GM12878 (cell line): ENCODE measurements at regions not wholly inside any gene's neighbourhood (a gene's known extent, or its start where the extent isn't known, plus 50 kb on each side); places are given as distances from the start of the nearest gene placed in this dataset.

Source experiments
- CHD4 ChIP-seq: fragments of 200-600 bp; sonication (generic); IDR thresholded peaks from 2 replicates; pipeline ENCODE4 v1.6.1; 2016; ENCODE audit warnings: mild to moderate bottlenecking
- ETV6 ChIP-seq, 2 experiments: fragments of 450-650 bp in 1 of 2; IDR thresholded peaks in 1 of 2; conservative IDR thresholded peaks in 1 of 2; 2 replicates each; pipeline ENCODE4 v1.6.1; 2014; ENCODE audit warnings: antibody characterized with exemption in 1 of 2, borderline replicate concordance in 1 of 2, low read depth in 1 of 2, mild to moderate bottlenecking in 1 of 2, moderate library complexity in 1 of 2
- MTA3 ChIP-seq: IDR thresholded peaks from 2 replicates; pipeline ENCODE4 v1.6.1; 2012; ENCODE audit warnings: low read length, inconsistent platforms, borderline replicate concordance
- NR2C1 ChIP-seq: fragments of 450-650 bp; IDR thresholded peaks from 2 replicates; pipeline ENCODE4 v1.6.1; 2017; ENCODE audit warnings: antibody characterized with exemption, mild to moderate bottlenecking, moderate library complexity
- NR2C2 ChIP-seq: IDR thresholded peaks from 2 replicates; pipeline ENCODE4 v1.6.1; 2011; ENCODE audit warnings: borderline replicate concordance, low read depth; ENCODE audit not compliant: control insufficient read depth, insufficient read length
- PML ChIP-seq: IDR thresholded peaks from 2 replicates; pipeline ENCODE4 v1.6.1; 2012; ENCODE audit warnings: low read length, inconsistent platforms
- POLR2A ChIP-seq: IDR thresholded peaks from 2 replicates; pipeline ENCODE4 v1.6.1; 2011; ENCODE audit warnings: low read depth, mild to moderate bottlenecking, low read length
- RUNX3 ChIP-seq: IDR thresholded peaks from 2 replicates; pipeline ENCODE4 v1.6.1; 2012; ENCODE audit warnings: low read length, inconsistent platforms
- SIX5 ChIP-seq: IDR thresholded peaks from 2 replicates; pipeline ENCODE4 v1.6.1; 2011; ENCODE audit warnings: mild to moderate bottlenecking, low read depth, low read length, moderate library complexity; ENCODE audit not compliant: severe bottlenecking
- SMAD5 ChIP-seq: IDR thresholded peaks from 2 replicates; pipeline ENCODE4 v1.6.1; 2016; ENCODE audit warnings: antibody characterized with exemption, low read depth
- SMARCA5 ChIP-seq: fragments of 450-650 bp; IDR thresholded peaks from 2 replicates; pipeline ENCODE4 v1.6.1; 2017; ENCODE audit warnings: mild to moderate bottlenecking
- SMC3 ChIP-seq: IDR thresholded peaks from 2 replicates; pipeline ENCODE4 v1.6.1; 2011; ENCODE audit warnings: low read length, improper control_type of control experiment, borderline replicate concordance
- SP1 ChIP-seq: IDR thresholded peaks from one replicate; pipeline ENCODE4 v1.6.1; 2011; ENCODE audit warnings: low read depth, low read length
- SREBF2 ChIP-seq: IDR thresholded peaks from 2 replicates; pipeline ENCODE4 v1.6.1; 2012; ENCODE audit warnings: mild to moderate bottlenecking, low read length
- SRF ChIP-seq, 2 experiments: IDR thresholded peaks; 2 replicates each; pipeline ENCODE4 v1.6.1; 2011; ENCODE audit warnings: low read depth in 2 of 2, low read length in 2 of 2, mild to moderate bottlenecking in 1 of 2, moderate library complexity in 1 of 2
- TAF1 ChIP-seq: IDR thresholded peaks from 2 replicates; pipeline ENCODE4 v1.6.1; 2011; ENCODE audit warnings: mild to moderate bottlenecking, low read depth, low read length, borderline replicate concordance
- TCF7 ChIP-seq: IDR thresholded peaks from 2 replicates; pipeline ENCODE4 v1.6.1; 2014; ENCODE audit warnings: antibody characterized with exemption, borderline replicate concordance
- WRNIP1 ChIP-seq: IDR thresholded peaks from 2 replicates; pipeline ENCODE4 v1.6.1; 2011; ENCODE audit warnings: low read depth, low read length, improper control_type of control experiment, borderline replicate concordance
- ZBED1 ChIP-seq: IDR thresholded peaks from 2 replicates; pipeline ENCODE4 v1.6.1; 2016; ENCODE audit warnings: borderline replicate concordance
- ZNF24 ChIP-seq: fragments of 450-650 bp; IDR thresholded peaks from 2 replicates; pipeline ENCODE4 v1.6.1; 2017; ENCODE audit warnings: antibody characterized with exemption, mild to moderate bottlenecking
- ZNF384 ChIP-seq: IDR thresholded peaks from 2 replicates; pipeline ENCODE4 v1.6.1; 2012; ENCODE audit warnings: low read depth, mild to moderate bottlenecking, low read length, improper control_type of control experiment, borderline replicate concordance
- ZSCAN29 ChIP-seq: fragments of 450-650 bp; IDR thresholded peaks from 2 replicates; pipeline ENCODE4 v1.6.1; 2017; ENCODE audit warnings: mild to moderate bottlenecking, moderate library complexity
- TF ChIP-seq, protein P1 (sequence below), 3 experiments: IDR thresholded peaks in 2 of 3; conservative IDR thresholded peaks in 1 of 3; 2 replicates each; pipeline ENCODE4 v1.5.1; 2011; ENCODE audit warnings: low read depth in 3 of 3, low read length in 3 of 3, mild to moderate bottlenecking in 3 of 3, control low read depth in 2 of 3, moderate library complexity in 2 of 3, inconsistent platforms in 1 of 3, mixed read lengths in 1 of 3; ENCODE audit not compliant: control insufficient read depth in 2 of 3, insufficient read depth in 1 of 3; ENCODE audit errors: extremely low read depth in 1 of 3
- TF ChIP-seq, protein P2 (sequence below): fragments of 450-650 bp; IDR thresholded peaks from 2 replicates; pipeline ENCODE4 v1.6.1; 2016; ENCODE audit warnings: mild to moderate bottlenecking
- TF ChIP-seq, protein P3 (sequence below): fragments of 450-650 bp; IDR thresholded peaks from 2 replicates; pipeline ENCODE4 v1.6.1; 2017; ENCODE audit warnings: low read depth, mild to moderate bottlenecking, moderate library complexity
- TF ChIP-seq, protein P4 (sequence below): fragments of 450-650 bp; IDR thresholded peaks from 2 replicates; pipeline ENCODE4 v1.6.1; 2016; ENCODE audit warnings: mild to moderate bottlenecking

DNA sequence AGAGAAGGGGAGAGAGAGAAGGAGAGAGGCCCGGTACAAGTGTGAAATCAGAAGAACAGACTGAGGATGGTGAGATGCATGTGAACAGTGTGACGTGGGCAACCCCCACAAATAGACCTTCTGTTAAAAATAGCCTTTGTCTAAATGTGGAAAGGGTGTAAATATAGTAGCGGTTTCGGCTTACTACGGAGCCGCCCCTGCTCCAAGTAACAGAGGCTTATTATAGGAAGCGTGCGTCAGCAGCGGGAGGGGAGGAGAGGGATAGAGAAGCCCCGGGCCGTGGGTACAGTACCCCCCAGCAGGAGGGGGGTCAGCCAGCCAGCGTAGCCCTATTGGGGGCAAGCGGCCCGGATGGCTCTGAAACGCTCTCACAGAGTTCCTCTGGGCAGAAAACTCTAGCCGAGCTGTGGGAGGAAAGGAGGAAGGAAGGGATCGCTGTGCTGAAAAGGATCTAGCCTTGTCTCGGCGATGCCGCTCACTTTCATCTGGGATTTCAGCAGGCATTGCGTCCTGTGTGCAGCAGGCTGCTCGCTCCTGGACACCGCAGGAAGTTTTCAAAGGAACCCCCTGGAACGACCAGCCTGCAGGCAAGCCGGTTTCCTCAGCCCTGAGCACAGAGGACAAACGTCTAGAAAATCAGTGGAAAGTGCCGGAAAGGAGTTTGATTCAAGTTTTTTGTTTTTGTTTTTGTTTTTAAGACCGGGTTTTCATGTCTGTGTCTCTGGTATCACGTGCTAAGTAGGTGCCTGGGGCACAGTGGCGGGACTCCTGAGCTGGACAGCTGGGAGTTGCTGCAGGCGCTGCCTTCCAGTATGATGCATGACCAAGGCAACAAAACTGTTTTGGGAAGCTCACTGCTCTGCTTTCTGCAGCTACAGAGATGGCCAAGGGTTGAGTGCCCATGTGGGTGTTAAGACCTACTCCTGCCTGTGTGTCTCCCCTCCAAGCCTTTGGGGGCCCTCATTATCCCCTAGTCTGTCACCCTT lies 146.6 kb downstream of the SEC61B start (continued):
- TF ChIP-seq, protein P1, sequence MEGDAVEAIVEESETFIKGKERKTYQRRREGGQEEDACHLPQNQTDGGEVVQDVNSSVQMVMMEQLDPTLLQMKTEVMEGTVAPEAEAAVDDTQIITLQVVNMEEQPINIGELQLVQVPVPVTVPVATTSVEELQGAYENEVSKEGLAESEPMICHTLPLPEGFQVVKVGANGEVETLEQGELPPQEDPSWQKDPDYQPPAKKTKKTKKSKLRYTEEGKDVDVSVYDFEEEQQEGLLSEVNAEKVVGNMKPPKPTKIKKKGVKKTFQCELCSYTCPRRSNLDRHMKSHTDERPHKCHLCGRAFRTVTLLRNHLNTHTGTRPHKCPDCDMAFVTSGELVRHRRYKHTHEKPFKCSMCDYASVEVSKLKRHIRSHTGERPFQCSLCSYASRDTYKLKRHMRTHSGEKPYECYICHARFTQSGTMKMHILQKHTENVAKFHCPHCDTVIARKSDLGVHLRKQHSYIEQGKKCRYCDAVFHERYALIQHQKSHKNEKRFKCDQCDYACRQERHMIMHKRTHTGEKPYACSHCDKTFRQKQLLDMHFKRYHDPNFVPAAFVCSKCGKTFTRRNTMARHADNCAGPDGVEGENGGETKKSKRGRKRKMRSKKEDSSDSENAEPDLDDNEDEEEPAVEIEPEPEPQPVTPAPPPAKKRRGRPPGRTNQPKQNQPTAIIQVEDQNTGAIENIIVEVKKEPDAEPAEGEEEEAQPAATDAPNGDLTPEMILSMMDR (IDR thresholded peaks at IDR 0.05 in 2 of 3, conservative IDR thresholded peaks at IDR 0.05 in 1 of 3; ENCODE audit: control insufficient read depth in 2 of 3, extremely low read depth in 1 of 3, insufficient read depth in 1 of 3, low read depth in 3 of 3, low read length in 3 of 3): no peak
- TF ChIP-seq PML (no peak), SIX5 (no peak), TAF1 (no peak), WRNIP1 (no peak), NR2C2 (no peak), ZNF24 (no peak), ZNF384 (no peak), ZSCAN29 (no peak), ZBED1 (no peak; the same call in 1 of the 2 replicates), ETV6 (conservative IDR thresholded peaks at IDR 0.05 in 1 of 2, IDR thresholded peaks at IDR 0.05 in 1 of 2; ENCODE audit: borderline replicate concordance in 1 of 2, low read depth in 1 of 2) (0 out of 4 replicates have a peak, but pooled peaks of 1 of the 2 experiments have one; percentile 28), SREBF2 (no peak), TCF7 (no peak), SMAD5 (no peak), CHD4 (no peak), SRF (IDR thresholded peaks at IDR 0.05; ENCODE audit: low read depth in 2 of 2, low read length in 2 of 2) (no peak), SMARCA5 (no peak), NR2C1 (no peak), SP1 (peak; percentile 38), RUNX3 (peak; percentile 82), MTA3 (no peak), POLR2A (no peak), SMC3 (no peak)
- TF ChIP-seq, protein P2, sequence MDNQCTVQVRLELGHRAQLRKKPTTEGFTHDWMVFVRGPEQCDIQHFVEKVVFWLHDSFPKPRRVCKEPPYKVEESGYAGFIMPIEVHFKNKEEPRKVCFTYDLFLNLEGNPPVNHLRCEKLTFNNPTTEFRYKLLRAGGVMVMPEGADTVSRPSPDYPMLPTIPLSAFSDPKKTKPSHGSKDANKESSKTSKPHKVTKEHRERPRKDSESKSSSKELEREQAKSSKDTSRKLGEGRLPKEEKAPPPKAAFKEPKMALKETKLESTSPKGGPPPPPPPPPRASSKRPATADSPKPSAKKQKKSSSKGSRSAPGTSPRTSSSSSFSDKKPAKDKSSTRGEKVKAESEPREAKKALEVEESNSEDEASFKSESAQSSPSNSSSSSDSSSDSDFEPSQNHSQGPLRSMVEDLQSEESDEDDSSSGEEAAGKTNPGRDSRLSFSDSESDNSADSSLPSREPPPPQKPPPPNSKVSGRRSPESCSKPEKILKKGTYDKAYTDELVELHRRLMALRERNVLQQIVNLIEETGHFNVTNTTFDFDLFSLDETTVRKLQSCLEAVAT: 0 out of 2 replicates have a peak, but pooled peaks have one; percentile 28
- TF ChIP-seq, protein P3, sequence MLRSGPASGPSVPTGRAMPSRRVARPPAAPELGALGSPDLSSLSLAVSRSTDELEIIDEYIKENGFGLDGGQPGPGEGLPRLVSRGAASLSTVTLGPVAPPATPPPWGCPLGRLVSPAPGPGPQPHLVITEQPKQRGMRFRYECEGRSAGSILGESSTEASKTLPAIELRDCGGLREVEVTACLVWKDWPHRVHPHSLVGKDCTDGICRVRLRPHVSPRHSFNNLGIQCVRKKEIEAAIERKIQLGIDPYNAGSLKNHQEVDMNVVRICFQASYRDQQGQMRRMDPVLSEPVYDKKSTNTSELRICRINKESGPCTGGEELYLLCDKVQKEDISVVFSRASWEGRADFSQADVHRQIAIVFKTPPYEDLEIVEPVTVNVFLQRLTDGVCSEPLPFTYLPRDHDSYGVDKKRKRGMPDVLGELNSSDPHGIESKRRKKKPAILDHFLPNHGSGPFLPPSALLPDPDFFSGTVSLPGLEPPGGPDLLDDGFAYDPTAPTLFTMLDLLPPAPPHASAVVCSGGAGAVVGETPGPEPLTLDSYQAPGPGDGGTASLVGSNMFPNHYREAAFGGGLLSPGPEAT: peak; percentile 82
- TF ChIP-seq, protein P4, sequence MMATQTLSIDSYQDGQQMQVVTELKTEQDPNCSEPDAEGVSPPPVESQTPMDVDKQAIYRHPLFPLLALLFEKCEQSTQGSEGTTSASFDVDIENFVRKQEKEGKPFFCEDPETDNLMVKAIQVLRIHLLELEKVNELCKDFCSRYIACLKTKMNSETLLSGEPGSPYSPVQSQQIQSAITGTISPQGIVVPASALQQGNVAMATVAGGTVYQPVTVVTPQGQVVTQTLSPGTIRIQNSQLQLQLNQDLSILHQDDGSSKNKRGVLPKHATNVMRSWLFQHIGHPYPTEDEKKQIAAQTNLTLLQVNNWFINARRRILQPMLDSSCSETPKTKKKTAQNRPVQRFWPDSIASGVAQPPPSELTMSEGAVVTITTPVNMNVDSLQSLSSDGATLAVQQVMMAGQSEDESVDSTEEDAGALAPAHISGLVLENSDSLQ: no peak
